ENCODE measurements at regions not wholly inside any gene's neighbourhood (a gene's known extent, or its start where the extent isn't known, plus 50 kb on each side); places are given as distances from the start of the nearest gene placed in this dataset.

- in situ Hi-C loops (cut with HindIII; ENCODE audit: extremely low pct_ligation_motif_present, low pct_unique_long_range_greater_than_20kb) (no loop called here), intact Hi-C loops (cut with micrococcal nuclease; ENCODE audit: unreplicated experiment) (no loop called here)
- no TSS peak for BruUV-seq (replicated peaks)
- no peak overlapping the region for H3K4me3 ChIP-seq (replicated peaks in 1 of 3; ENCODE audit: insufficient read depth in 1 of 3, low read depth in 2 of 3, low read length in 3 of 3)
- WGBS (ENCODE audit: low lambda C conversion rate) = 5% methylated on average over 5 of the region's 5 CpGs
- H3K4me2 ChIP-seq (ENCODE audit: low read depth, low read length) = no peak overlapping the region
- H3K36me3 ChIP-seq (replicated peaks in 1 of 2; ENCODE audit: control insufficient read depth in 1 of 2, insufficient read depth in 2 of 2, low read length in 2 of 2) = no peaks in the 10 kb centered on the region
- H3K79me2 ChIP-seq (ENCODE audit: insufficient read depth, low read length) = no peaks in the 10 kb centered on the region
- no peak overlapping the region for H3K9ac ChIP-seq (ENCODE audit: insufficient read depth, low read depth, low read length)
- TF ChIP-seq MYNN (CRISPR knock-in tag; IDR thresholded peaks at IDR 0.05; ENCODE audit: low read depth) (no peak), BATF2 (CRISPR knock-in tag; IDR thresholded peaks at IDR 0.05) (no peak), TCF7 (IDR thresholded peaks at IDR 0.05; ENCODE audit: low read depth) (no peak), HES4 (CRISPR knock-in tag; IDR thresholded peaks at IDR 0.05; ENCODE audit: borderline replicate concordance) (no peak), LBX2 (CRISPR knock-in tag; IDR thresholded peaks at IDR 0.05; ENCODE audit: borderline replicate concordance) (no peak), ZIK1 (CRISPR knock-in tag; IDR thresholded peaks at IDR 0.05; ENCODE audit: borderline replicate concordance, low read depth) (no peak), ATAD3A (CRISPR knock-in tag; IDR thresholded peaks at IDR 0.05) (no peak), HOXD1 (CRISPR knock-in tag; IDR thresholded peaks at IDR 0.05) (no peak), NFIB (CRISPR knock-in tag; IDR thresholded peaks at IDR 0.05; ENCODE audit: borderline replicate concordance) (no peak), CCDC6 (CRISPR knock-in tag; IDR thresholded peaks at IDR 0.05) (no peak), ZBTB39 (CRISPR knock-in tag; IDR thresholded peaks at IDR 0.05) (no peak), ZNF326 (CRISPR knock-in tag; IDR thresholded peaks at IDR 0.05; ENCODE audit: borderline replicate concordance) (no peak)
- H2AFZ ChIP-seq (ENCODE audit: low read length) = no peak overlapping the region
- H3K4me1 ChIP-seq (ENCODE audit: insufficient read depth, low read length) = no peaks in the 10 kb centered on the region
- H3K9me3 ChIP-seq (ENCODE audit: low read length) = no peaks in the 10 kb centered on the region
- ChIA-PET CTCF (ENCODE audit: low intra/inter-chr PET ratio, low total read pairs) (no interaction called here), POLR2A (no interaction called here)
- H3K27me3 ChIP-seq (ENCODE audit: control insufficient read depth in 1 of 2, insufficient read depth in 2 of 2, low read length in 2 of 2) = no peaks in the 10 kb centered on the region
- no peak for FAIRE-seq
- H4K20me1 ChIP-seq (ENCODE audit: insufficient read depth, low read length) = no peaks in the 10 kb centered on the region
- H3K27ac ChIP-seq (ENCODE audit: extremely low read length, insufficient read depth, low read length) = no peak overlapping the region
- DNase-seq (ENCODE audit: low spot score) = no peak
- no peak for ATAC-seq
Measured at GRCh38 chr20:11849976-11850670, 67.6 kb upstream of the BTBD3 start.
